ENCODE measurements at regions not wholly inside any gene's neighbourhood (a gene's known extent, or its start where the extent isn't known, plus 50 kb on each side); places are given as distances from the start of the nearest gene placed in this dataset.

- H3K36me3 ChIP-seq (ENCODE audit: low read depth, missing control alignments): no peaks in the 10 kb centered on the region
- no peaks in the 10 kb centered on the region for H3K4me1 ChIP-seq
- no peak overlapping the region for H3K27ac ChIP-seq
- no peak overlapping the region for H3K4me3 ChIP-seq
- WGBS, 2 donors: 54 to 64% methylated on average over 3 of the region's 3 CpGs
- no peaks in the 10 kb centered on the region for H3K9me3 ChIP-seq
- H3K27me3 ChIP-seq: no peaks in the 10 kb centered on the region
- intact Hi-C loops (cut with DNase I; ENCODE audit: low total_unique reads): no loop called here
- TF ChIP-seq, protein P1, sequence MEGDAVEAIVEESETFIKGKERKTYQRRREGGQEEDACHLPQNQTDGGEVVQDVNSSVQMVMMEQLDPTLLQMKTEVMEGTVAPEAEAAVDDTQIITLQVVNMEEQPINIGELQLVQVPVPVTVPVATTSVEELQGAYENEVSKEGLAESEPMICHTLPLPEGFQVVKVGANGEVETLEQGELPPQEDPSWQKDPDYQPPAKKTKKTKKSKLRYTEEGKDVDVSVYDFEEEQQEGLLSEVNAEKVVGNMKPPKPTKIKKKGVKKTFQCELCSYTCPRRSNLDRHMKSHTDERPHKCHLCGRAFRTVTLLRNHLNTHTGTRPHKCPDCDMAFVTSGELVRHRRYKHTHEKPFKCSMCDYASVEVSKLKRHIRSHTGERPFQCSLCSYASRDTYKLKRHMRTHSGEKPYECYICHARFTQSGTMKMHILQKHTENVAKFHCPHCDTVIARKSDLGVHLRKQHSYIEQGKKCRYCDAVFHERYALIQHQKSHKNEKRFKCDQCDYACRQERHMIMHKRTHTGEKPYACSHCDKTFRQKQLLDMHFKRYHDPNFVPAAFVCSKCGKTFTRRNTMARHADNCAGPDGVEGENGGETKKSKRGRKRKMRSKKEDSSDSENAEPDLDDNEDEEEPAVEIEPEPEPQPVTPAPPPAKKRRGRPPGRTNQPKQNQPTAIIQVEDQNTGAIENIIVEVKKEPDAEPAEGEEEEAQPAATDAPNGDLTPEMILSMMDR (IDR thresholded peaks at IDR 0.05): no peak
- TF ChIP-seq POLR2A (IDR thresholded peaks at IDR 0.05): no peak
- DNase-seq: no peak
These were observed 99.6 kb upstream of the SEMA3D start for GRCh38 chr7:85286446-85286845.

GRCh38 chr7:85285527-85285926 lies 98.7 kb upstream of the SEMA3D start:
- H3K36me3 ChIP-seq (ENCODE audit: low read depth, missing control alignments): no peaks in the 10 kb centered on the region
- no peaks in the 10 kb centered on the region for H3K27me3 ChIP-seq
- TF ChIP-seq, protein P1 (IDR thresholded peaks at IDR 0.05): no peak
- no peak for TF ChIP-seq POLR2A (IDR thresholded peaks at IDR 0.05)
- H3K4me1 ChIP-seq: no peaks in the 10 kb centered on the region
- H3K4me3 ChIP-seq: no peak overlapping the region
- H3K9me3 ChIP-seq: no peaks in the 10 kb centered on the region
- no peak overlapping the region for H3K27ac ChIP-seq
- no peak for DNase-seq
- 47 to 67% methylated on average over 1 of the region's 1 CpG for WGBS, 2 donors
- intact Hi-C loops (cut with DNase I; ENCODE audit: low total_unique reads): no loop called here

DNA sequence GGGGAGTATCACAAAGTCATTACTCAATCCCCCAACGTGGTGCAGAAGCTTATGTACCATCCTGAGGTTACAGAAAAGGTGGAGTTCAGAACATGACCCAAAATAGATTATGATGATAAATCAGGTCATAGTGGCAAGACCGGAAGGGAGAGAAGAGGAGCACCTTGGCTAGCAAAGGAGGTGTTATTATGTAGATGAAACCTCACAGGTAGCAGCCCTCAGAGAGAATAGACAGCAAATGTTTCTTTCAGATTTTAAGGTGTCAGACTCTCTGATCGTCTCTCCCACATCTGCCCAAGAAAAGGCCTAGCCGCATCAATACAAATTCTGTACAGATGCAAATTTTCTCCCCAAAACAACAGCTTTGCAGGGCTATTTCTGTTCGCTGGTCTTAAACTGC lies 88.3 kb upstream of the SEMA3D start:
- H3K36me3 ChIP-seq (ENCODE audit: low read depth, missing control alignments): no peaks in the 10 kb centered on the region
- H3K4me3 ChIP-seq: no peak overlapping the region
- intact Hi-C loops (cut with DNase I; ENCODE audit: low total_unique reads): no loop called here
- H3K27me3 ChIP-seq: no peaks in the 10 kb centered on the region
- TF ChIP-seq POLR2A (IDR thresholded peaks at IDR 0.05): no peak
- TF ChIP-seq, protein P1 (IDR thresholded peaks at IDR 0.05): no peak
- no peaks in the 10 kb centered on the region for H3K9me3 ChIP-seq
- H3K27ac ChIP-seq: no peak overlapping the region
- no peaks in the 10 kb centered on the region for H3K4me1 ChIP-seq
- DNase-seq: no peak
- 69 to 76% methylated on average over 5 of the region's 5 CpGs for WGBS, 2 donors

DNA sequence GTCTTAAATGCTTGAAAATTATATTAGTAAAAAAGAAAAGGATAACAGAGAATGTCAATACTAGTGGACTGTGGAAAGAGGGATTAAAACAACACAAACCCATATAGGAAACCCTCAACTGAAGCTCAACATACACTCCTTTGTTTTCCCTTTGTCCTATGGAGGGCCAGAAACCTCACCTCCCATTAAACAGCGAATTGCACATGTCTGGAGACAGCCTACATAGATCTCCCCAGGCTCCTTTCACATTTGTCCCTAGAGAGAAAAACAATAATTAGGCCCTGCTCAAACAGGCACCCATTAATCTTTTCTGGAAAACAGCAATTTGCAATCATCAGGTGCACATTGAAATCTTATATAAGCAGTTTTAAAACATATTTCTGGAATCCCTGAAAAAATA lies 87.6 kb upstream of the SEMA3D start:
- Histone ChIP-seq H3K4me3 (no peak overlapping the region), H3K9me3 (no peaks in the 10 kb centered on the region), H3K27ac (no peak overlapping the region), H3K27me3 (no peaks in the 10 kb centered on the region), H3K36me3 (ENCODE audit: low read depth, missing control alignments) (no peaks in the 10 kb centered on the region), H3K4me1 (no peaks in the 10 kb centered on the region)
- intact Hi-C loops (cut with DNase I; ENCODE audit: low total_unique reads): no loop called here
- 79 to 84% methylated on average over 1 of the region's 1 CpG for WGBS, 2 donors
- TF ChIP-seq, protein P1 (IDR thresholded peaks at IDR 0.05): no peak
- no peak for TF ChIP-seq POLR2A (IDR thresholded peaks at IDR 0.05)
- no peak for DNase-seq

- TF ChIP-seq POLR2A (IDR thresholded peaks at IDR 0.05): no peak
- TF ChIP-seq, protein P1 (IDR thresholded peaks at IDR 0.05): no peak
- Histone ChIP-seq H3K27ac (no peak overlapping the region), H3K36me3 (ENCODE audit: low read depth, missing control alignments) (no peaks in the 10 kb centered on the region), H3K4me3 (no peak overlapping the region), H3K27me3 (no peaks in the 10 kb centered on the region), H3K4me1 (no peaks in the 10 kb centered on the region), H3K9me3 (no peaks in the 10 kb centered on the region)
- no peak for DNase-seq
- WGBS, 2 donors: 45 to 70% methylated on average over 6 of the region's 6 CpGs
- intact Hi-C loops (cut with DNase I; ENCODE audit: low total_unique reads): no loop called here
These were observed 76.0 kb upstream of the SEMA3D start for GRCh38 chr7:85262891-85263290.
